Middle frontal gyrus (tissue), 1 donor: ENCODE measurements at regions not wholly inside any gene's neighbourhood (a gene's known extent, or its start where the extent isn't known, plus 50 kb on each side); places are given as distances from the start of the nearest gene placed in this dataset.

Source experiments
- DNase-seq: peaks from one replicate; pipeline ENCODE4 v3.0.0-alpha.2; 2015; ENCODE audit warnings: low spot score; ENCODE audit errors: extremely low spot score

DNA sequence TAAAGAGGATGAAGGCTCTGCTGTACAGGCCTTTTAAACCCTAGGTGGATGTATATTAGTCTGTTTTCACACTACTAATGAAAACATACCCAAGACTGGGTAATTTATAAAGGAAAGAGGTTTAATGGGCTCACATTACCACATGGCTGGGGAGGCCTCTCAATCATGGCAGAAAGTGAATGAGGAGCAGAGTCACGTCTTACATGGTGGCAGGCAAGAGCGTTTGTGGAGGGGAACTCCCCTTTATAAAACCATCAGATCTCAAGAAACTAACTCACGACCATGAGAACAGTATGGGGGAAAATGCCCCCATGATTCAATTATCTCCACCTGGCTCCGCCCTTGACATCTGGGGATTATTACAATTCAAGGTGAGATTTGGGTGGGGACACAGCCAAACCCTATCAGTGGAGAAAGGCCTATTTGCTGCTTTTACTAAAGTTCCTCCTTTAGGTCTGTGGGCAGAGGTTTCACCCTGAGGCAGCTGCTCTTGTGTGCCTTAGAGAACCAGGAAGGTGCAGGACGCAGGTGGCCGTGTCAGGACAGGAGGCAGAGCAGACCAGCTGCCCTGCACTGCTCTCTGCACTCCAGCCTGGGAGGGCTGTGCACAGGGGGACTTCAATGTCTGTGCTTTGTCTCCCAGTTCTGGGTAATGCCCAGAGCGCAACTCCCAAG, 178.8 kb upstream of the HDAC4 start:
- no peak for DNase-seq

DNA sequence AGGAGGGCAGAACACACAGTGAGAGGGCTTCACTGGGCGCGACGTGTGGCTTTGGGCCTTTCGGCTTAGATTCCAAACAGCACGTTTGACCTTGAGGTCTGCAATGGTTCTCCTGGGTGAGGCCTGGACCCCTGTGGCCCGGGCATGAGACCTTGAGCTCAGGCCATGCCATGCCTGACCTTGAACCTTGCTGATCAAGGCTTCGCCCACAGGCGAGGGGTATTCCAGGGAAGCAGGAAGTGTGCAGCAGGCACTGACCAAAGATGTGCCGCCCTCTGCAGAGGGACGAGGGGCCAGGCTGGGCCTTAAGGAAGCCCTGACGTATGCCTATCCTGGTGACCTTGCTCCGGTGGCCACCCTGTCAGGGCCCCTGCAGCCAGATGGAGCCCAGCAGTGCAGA, 178.3 kb upstream of the HDAC4 start:
- no peak for DNase-seq

- no peak for DNase-seq
Measured at GRCh38 chr2:239578381-239578780, 177.6 kb upstream of the HDAC4 start.

GRCh38 chr2:239577935-239578334, 177.1 kb upstream of the HDAC4 start:
- DNase-seq = no peak

DNA sequence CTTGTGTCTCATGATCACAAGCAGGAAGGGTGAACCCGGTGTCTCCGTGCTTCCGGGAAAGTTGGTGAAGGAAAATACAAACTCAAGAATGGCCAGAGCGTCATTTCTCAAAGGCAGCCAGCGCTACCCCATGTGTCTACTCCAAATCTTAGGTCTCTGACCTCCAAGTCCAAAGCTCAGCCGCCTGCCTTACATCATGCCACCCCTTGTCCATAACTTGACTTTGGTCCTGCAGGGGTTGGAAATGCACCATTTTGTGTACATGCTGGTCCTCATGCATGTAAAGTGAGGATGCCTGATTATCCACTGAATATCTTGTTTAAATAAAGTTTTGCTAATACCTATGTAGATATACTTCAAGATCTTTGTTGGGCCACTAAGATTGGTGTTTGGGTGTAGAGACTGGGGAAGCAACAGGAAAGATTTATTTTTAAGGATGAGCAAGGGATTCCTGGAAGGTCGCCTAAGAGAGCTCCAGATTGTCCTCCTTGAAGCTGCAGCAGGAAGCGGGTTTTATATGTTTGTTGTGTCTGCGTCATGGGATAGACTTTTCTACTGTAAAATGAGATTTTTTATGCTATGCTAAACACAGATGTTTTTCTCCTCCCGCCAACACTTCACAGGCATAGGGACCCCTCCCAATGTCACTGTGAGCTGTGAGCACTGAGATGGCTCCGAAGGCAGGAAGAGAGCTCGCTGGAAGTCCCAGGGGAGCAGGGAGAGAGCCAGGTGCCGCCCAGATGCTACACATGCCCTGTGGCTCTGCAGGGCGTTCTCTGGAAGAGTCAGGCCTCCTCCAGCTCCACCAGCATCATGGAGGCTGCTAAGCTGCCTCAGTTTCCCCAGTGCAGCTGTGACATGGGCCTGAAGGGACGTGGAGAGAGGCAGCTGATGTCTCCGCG, 176.2 kb upstream of the HDAC4 start:
- no peak for DNase-seq

GRCh38 chr2:239575931-239576445, 175.2 kb upstream of the HDAC4 start:
- no peak for DNase-seq

DNA sequence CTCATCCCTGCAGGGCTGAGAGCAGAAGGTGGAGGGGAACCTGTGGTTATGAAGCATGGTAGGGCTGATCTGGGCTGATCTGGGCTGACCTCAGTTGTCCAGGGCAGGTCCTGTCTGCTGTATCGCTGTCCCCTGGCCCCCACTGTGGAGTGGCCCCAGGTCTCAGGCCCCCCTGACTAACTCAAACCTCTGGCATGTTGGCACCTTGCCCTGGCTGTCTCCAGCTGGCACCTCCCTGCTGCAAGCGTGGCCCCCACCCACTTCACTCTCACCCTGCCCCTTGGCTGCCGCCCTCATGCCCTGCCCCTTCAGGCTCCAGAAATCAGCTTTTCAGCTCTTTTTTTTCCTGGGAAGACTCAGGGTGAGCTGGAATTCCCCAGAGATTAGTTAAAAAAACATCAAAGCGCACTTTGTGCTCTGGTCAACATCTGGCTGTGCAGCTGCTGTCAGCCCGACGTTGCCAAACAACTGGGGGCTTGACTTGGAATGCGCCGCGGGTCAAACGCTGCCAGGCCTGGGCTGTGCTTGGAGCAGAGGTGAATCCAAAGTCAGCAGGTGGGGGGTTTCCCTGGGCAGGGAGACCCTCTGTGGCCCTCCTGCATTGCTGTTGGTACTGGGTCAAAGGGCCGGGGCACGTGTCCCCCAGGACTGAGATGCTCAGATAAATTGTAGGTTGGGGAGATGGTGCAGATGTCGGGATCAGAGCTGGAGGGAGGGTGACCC, 173.8 kb upstream of the HDAC4 start:
- no peak for DNase-seq

DNA sequence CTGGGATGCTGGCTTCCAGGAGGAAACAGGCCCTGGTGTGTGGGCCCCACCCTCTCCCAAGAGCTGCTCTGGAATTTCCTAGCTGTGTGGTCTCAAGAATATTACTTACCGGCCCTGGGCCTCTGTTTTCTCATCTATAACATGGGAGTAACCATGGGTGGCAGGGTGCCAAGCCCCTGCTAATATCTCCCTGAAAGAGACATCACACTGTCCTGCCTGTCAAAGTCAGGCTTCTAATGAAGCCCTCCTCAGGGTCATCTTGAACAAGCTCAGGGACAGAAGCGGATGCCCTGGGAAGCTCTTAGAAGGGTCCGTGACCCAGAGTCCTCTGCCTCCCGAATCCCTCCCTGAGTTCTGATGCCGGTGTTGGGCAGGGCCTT, 173.2 kb upstream of the HDAC4 start:
- DNase-seq = no peak

DNA sequence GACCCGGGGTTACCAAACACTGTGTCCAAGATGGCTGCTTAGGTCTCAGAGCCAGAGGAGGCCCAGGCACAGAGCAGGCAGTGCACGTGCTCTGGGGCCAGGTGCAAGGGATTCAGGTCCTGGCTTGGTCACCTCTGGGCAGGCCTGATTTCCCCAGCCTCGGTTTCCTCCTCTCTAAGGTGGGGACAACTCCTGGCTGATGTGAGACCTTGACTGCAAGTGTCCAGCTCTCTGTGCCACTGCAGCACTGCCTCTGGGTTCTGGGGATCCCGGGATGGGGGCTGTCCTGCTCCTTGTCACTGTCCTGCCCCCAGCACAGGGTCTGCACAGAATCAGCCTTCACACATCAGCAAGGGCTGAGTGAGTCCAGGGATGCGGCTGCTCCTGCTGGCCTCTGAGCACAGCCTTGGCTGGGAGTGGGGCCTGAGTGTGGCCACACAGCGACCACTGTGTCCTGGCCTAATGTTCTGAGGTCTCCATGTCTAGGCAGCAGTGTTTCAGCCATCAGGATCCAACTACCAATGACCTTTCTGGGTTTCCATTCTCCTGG, 170.2 kb upstream of the HDAC4 start:
- DNase-seq = no peak

GRCh38 chr2:239570216-239570925, 169.6 kb upstream of the HDAC4 start:
- DNase-seq = no peak

DNA sequence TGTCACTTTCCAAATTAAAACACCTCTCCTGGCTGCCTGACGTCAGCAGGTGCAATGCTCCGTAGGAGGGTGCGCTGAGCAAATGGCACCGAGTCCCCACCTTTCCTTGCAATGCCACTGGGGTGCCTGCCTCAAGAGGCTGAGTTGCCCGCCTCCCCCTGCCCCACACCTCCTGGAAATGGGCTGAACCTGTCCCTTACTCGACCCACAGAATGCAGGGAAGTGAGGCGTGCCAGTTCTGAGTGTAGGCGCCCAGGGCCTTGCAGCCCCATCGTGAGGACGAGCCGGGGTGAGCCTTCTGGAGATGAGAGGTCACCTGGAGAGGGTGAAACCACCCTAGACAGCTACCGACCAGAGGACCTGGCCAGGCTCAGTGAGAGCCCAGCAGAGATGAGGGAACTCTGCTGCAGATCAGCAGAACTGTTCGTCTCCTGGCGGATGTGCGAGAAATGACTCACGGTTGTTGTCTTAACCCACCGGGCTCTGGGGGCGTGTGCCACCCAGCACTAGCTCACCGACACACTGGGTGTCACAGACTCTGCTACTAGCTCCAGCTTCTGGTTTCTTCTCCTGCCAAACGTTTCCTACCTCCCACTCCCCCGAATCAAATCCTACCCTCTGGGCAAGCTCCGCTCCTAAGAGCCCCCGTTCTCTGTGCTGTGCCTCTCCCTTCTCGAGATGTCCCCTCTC, 168.7 kb upstream of the HDAC4 start:
- DNase-seq = peak; percentile 4

GRCh38 chr2:239568601-239569000, 167.8 kb upstream of the HDAC4 start:
- DNase-seq = no peak

DNA sequence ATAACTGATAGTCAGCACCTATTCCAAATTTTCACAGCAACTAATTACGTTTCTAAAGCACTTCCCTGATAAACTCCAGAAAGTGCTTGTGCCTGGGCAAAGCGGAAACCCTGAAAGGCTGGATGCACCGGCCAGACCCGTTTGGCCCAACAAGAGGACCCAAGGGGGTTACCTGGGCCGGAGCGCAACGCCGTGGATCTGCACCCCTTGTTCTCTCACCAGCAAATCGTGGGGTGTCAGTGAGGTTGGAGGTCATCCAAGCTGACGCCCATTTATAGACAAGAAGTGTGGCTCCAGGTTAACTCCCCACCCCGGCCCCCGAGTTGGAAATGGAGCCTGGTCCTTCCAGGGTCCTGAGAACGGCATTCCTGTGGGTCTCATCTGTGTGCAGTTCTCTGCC, 167.0 kb upstream of the HDAC4 start:
- no peak for DNase-seq

DNA sequence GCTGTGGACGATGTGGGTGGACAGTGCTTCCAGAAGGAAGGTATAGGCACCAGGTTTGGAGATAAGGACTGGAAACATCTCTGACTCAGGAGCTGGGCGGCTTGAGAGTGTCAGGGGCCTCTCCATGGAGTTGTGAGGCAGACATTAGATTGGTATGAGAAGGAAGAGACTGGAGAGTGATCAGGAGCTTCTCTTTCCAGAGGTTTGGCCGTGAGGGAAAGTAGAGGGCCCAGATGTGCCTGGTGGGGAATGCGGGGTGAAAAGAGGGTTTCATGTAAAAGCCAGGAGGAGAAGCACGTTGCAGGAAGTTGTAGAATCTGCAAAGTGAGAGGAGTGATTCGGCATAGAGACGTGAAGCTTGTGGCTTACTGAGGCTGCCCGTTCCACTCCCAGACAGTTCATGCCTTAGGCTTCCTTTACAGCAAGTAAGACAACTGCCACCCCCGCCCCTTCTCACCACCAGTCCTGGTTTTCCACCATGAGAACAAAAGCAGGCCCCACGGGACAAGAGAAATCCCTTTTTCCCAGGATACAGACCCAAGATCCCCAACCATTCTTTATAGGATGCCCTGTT, 166.3 kb upstream of the HDAC4 start:
- DNase-seq = no peak

GRCh38 chr2:239566162-239566994, 165.6 kb upstream of the HDAC4 start:
- DNase-seq = no peak

GRCh38 chr2:239564587-239564986, 163.8 kb upstream of the HDAC4 start:
- DNase-seq = no peak

DNA sequence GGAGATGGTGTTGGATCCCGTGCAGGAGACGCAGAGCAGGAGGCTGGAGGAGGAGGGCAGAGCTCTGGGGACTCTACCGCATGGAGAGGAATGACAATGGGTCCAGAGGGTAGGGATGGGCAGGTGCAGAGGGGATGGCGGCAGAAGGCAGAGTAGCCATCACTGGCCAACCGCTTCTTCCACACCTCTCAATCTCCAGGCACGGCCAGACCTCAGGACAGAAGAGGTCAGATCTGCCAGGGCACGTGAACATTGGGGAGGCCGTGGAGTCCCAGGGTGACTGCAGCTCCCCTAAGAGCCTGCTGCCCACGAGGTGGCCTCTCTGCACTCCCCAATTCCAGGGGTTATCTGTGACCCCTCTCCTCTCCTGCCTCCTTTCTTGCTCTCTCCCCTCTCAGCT, 162.7 kb upstream of the HDAC4 start:
- no peak for DNase-seq

- DNase-seq = no peak
Measured at GRCh38 chr2:239561446-239562001, 160.7 kb upstream of the HDAC4 start.
